ENCODE measurements at regions not wholly inside any gene's neighbourhood (a gene's known extent, or its start where the extent isn't known, plus 50 kb on each side); places are given as distances from the start of the nearest gene placed in this dataset.

- TF ChIP-seq CTCF (conservative IDR thresholded peaks at IDR 0.05; ENCODE audit: low read length) = no peak
- TF ChIP-seq EZH2phosphoT487 (IDR thresholded peaks at IDR 0.05; ENCODE audit: borderline replicate concordance) = no peak
Observed at GRCh38 chr10:83050815-83051214, 1088.5 kb upstream of the GHITM start.

All from Loucy (cell line).